ENCODE measurements at regions not wholly inside any gene's neighbourhood (a gene's known extent, or its start where the extent isn't known, plus 50 kb on each side); places are given as distances from the start of the nearest gene placed in this dataset.

DNA sequence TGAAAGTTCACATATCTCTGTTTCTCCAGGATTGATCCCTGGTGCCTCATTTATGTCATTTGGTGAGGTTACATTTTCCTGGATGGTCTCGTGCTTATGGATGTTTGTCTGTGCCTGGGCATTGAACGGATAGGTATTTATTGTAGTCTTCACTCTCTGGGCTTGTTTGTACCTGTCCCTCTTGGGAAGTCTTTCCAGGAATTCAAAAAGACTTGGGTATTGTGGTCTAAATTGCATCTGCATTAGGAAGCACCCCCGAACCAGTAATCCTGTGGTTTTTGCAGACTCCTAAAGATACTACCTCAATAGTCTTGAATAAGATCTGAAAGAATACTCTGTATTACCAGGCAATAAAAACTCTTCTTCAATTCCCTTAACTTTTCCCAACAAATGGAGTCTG is 720.8 kb downstream of the SLC6A15 start:
- DNase-seq (no peak), ATAC-seq (ENCODE audit: poor library complexity) (no peak)
- intact Hi-C loops (cut with DNase I, micrococcal nuclease): no loop called here
- Histone ChIP-seq H3K9me3 (ENCODE audit: control insufficient read depth in 1 of 2, insufficient read depth in 1 of 2, low read length in 2 of 2) (no peaks in the 10 kb centered on the region), H3K36me3 (ENCODE audit: insufficient read depth, low read length) (no peaks in the 10 kb centered on the region), H3K27ac (ENCODE audit: low read depth in 1 of 2, low read length in 2 of 2) (no peak overlapping the region), H3K4me1 (ENCODE audit: insufficient read depth, low read length) (no peaks in the 10 kb centered on the region), H3K4me3 (ENCODE audit: low read length) (no peak overlapping the region), H3K27me3 (ENCODE audit: control insufficient read depth in 1 of 2, insufficient read depth in 2 of 2, low read length in 2 of 2) (no peaks in the 10 kb centered on the region)
- CTCF ChIA-PET: no interaction called here
- H3K4me3 Mint-ChIP-seq: no peak overlapping the region
- no peaks in the 10 kb centered on the region for H3K36me3 Mint-ChIP-seq (ENCODE audit: low read depth)
- no peaks in the 10 kb centered on the region for H3K4me1 Mint-ChIP-seq (ENCODE audit: low read depth)
- H3K27ac Mint-ChIP-seq: no peak overlapping the region
- H3K9me3 Mint-ChIP-seq: peaks cover 11% of the 10 kb centered on the region
- TF ChIP-seq, protein P1, sequence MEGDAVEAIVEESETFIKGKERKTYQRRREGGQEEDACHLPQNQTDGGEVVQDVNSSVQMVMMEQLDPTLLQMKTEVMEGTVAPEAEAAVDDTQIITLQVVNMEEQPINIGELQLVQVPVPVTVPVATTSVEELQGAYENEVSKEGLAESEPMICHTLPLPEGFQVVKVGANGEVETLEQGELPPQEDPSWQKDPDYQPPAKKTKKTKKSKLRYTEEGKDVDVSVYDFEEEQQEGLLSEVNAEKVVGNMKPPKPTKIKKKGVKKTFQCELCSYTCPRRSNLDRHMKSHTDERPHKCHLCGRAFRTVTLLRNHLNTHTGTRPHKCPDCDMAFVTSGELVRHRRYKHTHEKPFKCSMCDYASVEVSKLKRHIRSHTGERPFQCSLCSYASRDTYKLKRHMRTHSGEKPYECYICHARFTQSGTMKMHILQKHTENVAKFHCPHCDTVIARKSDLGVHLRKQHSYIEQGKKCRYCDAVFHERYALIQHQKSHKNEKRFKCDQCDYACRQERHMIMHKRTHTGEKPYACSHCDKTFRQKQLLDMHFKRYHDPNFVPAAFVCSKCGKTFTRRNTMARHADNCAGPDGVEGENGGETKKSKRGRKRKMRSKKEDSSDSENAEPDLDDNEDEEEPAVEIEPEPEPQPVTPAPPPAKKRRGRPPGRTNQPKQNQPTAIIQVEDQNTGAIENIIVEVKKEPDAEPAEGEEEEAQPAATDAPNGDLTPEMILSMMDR (IDR thresholded peaks at IDR 0.05): no peak
- POLR2A ChIA-PET: no interaction called here
- no peaks in the 10 kb centered on the region for H3K27me3 Mint-ChIP-seq

DNA sequence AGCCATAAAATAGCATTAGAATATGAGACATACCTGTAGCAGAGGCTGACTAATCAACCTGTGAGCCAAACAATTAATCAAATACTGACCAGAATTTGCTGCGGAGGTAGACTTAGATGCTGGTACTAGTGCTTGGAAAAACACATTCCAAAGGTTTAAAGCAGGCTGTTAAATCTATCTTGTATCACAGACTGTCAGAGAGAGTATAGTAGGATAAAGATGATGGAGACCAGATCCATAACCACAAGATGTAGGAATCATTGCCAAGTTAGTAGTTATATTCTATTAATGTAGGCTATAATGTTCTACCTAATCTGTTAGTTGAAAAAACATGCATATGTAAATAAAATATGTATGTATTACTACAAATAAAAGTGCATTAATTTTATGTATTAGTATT is 726.2 kb downstream of the SLC6A15 start:
- H3K4me1 ChIP-seq (ENCODE audit: insufficient read depth, low read length): no peaks in the 10 kb centered on the region
- POLR2A ChIA-PET: no interaction called here
- CTCF ChIA-PET: no interaction called here
- no peaks in the 10 kb centered on the region for H3K36me3 Mint-ChIP-seq (ENCODE audit: low read depth)
- H3K9me3 Mint-ChIP-seq: peaks cover 5% of the 10 kb centered on the region
- no peak for ATAC-seq (ENCODE audit: poor library complexity)
- no peaks in the 10 kb centered on the region for H3K4me1 Mint-ChIP-seq (ENCODE audit: low read depth)
- no peaks in the 10 kb centered on the region for H3K36me3 ChIP-seq (ENCODE audit: insufficient read depth, low read length)
- DNase-seq: no peak
- intact Hi-C loops (cut with DNase I, micrococcal nuclease): loop anchor here in 1 of 2 experiments (10.0 kb wide), 1 partner anchor 68 kb away; no protein-coding TSS in a partner anchor
- H3K27ac Mint-ChIP-seq: no peak overlapping the region
- no peak overlapping the region for H3K4me3 Mint-ChIP-seq
- no peaks in the 10 kb centered on the region for H3K27me3 Mint-ChIP-seq
- H3K4me3 ChIP-seq (ENCODE audit: low read length): no peak overlapping the region
- TF ChIP-seq, protein P1 (IDR thresholded peaks at IDR 0.05): no peak
- no peaks in the 10 kb centered on the region for H3K9me3 ChIP-seq (ENCODE audit: control insufficient read depth in 1 of 2, insufficient read depth in 1 of 2, low read length in 2 of 2)
- H3K27me3 ChIP-seq (ENCODE audit: control insufficient read depth in 1 of 2, insufficient read depth in 2 of 2, low read length in 2 of 2): no peaks in the 10 kb centered on the region
- H3K27ac ChIP-seq (ENCODE audit: low read depth in 1 of 2, low read length in 2 of 2): no peak overlapping the region

DNA sequence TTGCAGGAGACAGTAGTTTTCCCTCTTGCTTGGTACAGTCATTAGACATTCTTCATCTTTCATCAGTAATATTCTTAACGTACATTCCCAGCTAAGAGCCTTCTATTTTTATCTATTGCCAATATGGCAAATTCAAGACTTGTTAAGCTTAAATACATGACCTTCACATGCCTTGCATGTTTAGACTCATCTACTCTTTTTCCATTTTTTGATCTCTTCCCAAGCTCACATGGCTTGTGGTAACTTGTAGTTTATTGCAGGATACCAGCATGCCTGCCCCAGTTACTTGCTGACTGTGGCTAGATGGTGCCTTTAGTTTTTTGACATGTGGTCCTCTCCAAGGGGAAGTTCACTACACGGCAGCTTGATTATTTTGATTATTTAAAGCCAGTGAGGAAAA is 729.0 kb downstream of the SLC6A15 start:
- Mint-ChIP-seq H3K36me3 (ENCODE audit: low read depth) (no peaks in the 10 kb centered on the region), H3K27me3 (no peaks in the 10 kb centered on the region), H3K27ac (no peak overlapping the region), H3K9me3 (peaks cover 2% of the 10 kb centered on the region), H3K4me1 (ENCODE audit: low read depth) (no peaks in the 10 kb centered on the region), H3K4me3 (no peak overlapping the region)
- no peak overlapping the region for H3K27ac ChIP-seq (ENCODE audit: low read depth in 1 of 2, low read length in 2 of 2)
- POLR2A ChIA-PET: no interaction called here
- no peaks in the 10 kb centered on the region for H3K9me3 ChIP-seq (ENCODE audit: control insufficient read depth in 1 of 2, insufficient read depth in 1 of 2, low read length in 2 of 2)
- H3K36me3 ChIP-seq (ENCODE audit: insufficient read depth, low read length): no peaks in the 10 kb centered on the region
- intact Hi-C loops (cut with DNase I, micrococcal nuclease): loop anchor here in 1 of 2 experiments (10.0 kb wide), 1 partner anchor 71 kb away; no protein-coding TSS in a partner anchor
- CTCF ChIA-PET: no interaction called here
- TF ChIP-seq, protein P1 (IDR thresholded peaks at IDR 0.05): no peak
- H3K4me3 ChIP-seq (ENCODE audit: low read length): no peak overlapping the region
- no peak for DNase-seq
- H3K4me1 ChIP-seq (ENCODE audit: insufficient read depth, low read length): no peaks in the 10 kb centered on the region
- H3K27me3 ChIP-seq (ENCODE audit: control insufficient read depth in 1 of 2, insufficient read depth in 2 of 2, low read length in 2 of 2): no peaks in the 10 kb centered on the region
- ATAC-seq (ENCODE audit: poor library complexity): no peak

Measured in CD4-positive, alpha-beta T cell (primary cell).